Endothelial cell of umbilical vein (primary cell): ENCODE measurements at regions not wholly inside any gene's neighbourhood (a gene's known extent, or its start where the extent isn't known, plus 50 kb on each side); places are given as distances from the start of the nearest gene placed in this dataset.

Experiments used
- POLR2A ChIP-seq: IDR thresholded peaks from 2 replicates; pipeline ENCODE4 v1.6.1; 2012; ENCODE audit warnings: low read depth, mild to moderate bottlenecking, control low read depth, low read length
- TF ChIP-seq, protein P1 (sequence below): IDR thresholded peaks from 2 replicates; pipeline ENCODE4 v1.6.1; 2011; ENCODE audit not compliant: insufficient read depth, insufficient read length

DNA sequence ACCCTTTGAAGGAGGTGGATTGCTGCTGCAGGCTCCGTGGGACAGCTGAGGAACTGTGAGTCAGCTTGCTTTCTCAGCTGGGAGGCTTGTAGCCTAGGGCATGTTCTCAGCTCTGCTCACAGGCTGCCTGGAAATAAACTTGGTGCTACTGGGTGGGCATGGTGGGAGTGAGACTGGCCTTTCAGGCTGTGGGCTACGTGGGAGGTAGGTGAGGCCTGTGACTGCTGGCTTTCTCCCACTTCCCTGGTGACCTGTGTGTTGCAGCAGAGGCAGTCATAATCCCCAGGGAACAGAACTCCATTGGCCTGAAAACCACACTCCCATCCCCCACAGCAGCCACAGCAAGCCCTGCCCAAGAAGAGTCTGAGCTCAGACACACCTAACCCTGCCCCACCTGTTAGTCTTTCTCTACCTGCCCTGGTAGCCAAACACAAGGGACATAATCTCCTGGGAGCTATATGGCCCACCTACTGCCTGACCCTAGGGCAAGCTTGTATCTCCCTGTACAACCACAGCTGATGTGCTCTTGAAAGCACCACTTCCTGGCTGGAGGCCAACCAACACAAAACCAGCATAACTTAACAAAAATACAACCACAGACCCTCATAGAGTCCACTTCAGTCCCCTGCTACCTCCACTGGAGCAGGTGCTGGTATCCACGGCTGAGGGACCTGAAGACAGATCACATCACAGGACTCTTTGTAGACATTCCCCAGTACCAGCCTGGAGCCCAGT, 236.5 kb downstream of the SQOR start:
- TF ChIP-seq, protein P1, sequence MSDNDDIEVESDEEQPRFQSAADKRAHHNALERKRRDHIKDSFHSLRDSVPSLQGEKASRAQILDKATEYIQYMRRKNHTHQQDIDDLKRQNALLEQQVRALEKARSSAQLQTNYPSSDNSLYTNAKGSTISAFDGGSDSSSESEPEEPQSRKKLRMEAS: no peak
- TF ChIP-seq POLR2A: no peak
